ENCODE measurements at regions not wholly inside any gene's neighbourhood (a gene's known extent, or its start where the extent isn't known, plus 50 kb on each side); places are given as distances from the start of the nearest gene placed in this dataset.

DNA sequence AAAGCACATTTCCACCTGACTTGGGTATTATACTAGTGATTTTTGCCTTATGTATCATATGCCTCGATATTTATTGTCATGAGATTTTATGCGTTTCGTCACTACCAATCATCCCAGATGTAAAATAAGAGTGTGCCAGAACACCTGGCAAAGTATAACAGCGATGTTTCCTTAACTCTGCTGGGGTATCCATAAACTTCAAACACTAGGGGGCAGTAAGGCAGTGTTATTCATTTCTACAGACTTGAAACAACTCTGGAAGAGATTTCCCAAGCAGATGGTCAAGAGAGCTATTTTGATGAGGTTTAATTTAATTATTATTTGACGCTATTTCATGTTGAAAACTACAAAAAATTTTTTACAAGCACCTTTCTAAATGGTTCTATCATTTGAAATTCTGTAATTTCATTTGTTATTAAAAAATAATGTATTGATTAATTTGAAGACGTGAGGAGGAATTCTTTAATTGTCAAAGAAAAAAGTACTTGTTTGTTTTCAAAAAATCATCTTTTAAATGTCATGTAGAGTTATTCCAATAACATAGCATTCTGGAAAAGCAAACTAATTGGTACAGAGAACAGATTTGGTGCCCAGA is 388.5 kb upstream of the CTNND2 start:
- Mint-ChIP-seq H3K9me3 (ENCODE audit: unreplicated experiment) (peaks cover 42% of the 10 kb centered on the region), H3K4me1 (ENCODE audit: unreplicated experiment) (no peaks in the 10 kb centered on the region), H3K27ac (ENCODE audit: unreplicated experiment) (no peak overlapping the region), H3K36me3 (ENCODE audit: unreplicated experiment) (peaks cover 4% of the 10 kb centered on the region), H3K27me3 (ENCODE audit: unreplicated experiment) (no peaks in the 10 kb centered on the region), H3K4me3 (ENCODE audit: unreplicated experiment) (no peak overlapping the region)
- TF ChIP-seq, protein P1, sequence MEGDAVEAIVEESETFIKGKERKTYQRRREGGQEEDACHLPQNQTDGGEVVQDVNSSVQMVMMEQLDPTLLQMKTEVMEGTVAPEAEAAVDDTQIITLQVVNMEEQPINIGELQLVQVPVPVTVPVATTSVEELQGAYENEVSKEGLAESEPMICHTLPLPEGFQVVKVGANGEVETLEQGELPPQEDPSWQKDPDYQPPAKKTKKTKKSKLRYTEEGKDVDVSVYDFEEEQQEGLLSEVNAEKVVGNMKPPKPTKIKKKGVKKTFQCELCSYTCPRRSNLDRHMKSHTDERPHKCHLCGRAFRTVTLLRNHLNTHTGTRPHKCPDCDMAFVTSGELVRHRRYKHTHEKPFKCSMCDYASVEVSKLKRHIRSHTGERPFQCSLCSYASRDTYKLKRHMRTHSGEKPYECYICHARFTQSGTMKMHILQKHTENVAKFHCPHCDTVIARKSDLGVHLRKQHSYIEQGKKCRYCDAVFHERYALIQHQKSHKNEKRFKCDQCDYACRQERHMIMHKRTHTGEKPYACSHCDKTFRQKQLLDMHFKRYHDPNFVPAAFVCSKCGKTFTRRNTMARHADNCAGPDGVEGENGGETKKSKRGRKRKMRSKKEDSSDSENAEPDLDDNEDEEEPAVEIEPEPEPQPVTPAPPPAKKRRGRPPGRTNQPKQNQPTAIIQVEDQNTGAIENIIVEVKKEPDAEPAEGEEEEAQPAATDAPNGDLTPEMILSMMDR (IDR thresholded peaks at IDR 0.05) = peak; percentile 42
- DNase-seq (ENCODE audit: extremely low spot score, unreplicated experiment) = no peak

DNA sequence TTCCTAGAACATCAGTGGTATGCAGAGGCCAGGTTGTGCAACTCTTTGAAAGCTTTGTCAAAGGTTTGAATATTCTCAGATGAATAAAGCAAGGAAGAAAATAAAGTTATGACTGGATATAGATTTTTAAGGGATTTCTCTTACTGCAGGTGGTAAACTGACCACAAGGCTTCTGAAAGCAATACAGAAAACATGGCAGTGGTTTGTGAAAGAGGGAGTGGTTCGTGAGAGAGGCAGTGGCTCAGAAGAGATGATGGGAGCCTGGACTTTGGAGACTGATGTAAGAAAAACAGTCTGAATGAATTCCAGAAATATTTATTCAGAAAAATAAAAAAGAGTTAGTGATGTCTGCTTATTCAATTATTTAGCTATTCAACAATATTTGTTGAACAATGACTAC is 380.4 kb upstream of the CTNND2 start:
- TF ChIP-seq, protein P1 (IDR thresholded peaks at IDR 0.05) = no peak
- Mint-ChIP-seq H3K27ac (ENCODE audit: unreplicated experiment) (no peak overlapping the region), H3K36me3 (ENCODE audit: unreplicated experiment) (no peaks in the 10 kb centered on the region), H3K27me3 (ENCODE audit: unreplicated experiment) (peaks cover 2% of the 10 kb centered on the region), H3K9me3 (ENCODE audit: unreplicated experiment) (no peaks in the 10 kb centered on the region), H3K4me3 (ENCODE audit: unreplicated experiment) (no peak overlapping the region), H3K4me1 (ENCODE audit: unreplicated experiment) (no peaks in the 10 kb centered on the region)
- DNase-seq (ENCODE audit: extremely low spot score, unreplicated experiment) = no peak

DNA sequence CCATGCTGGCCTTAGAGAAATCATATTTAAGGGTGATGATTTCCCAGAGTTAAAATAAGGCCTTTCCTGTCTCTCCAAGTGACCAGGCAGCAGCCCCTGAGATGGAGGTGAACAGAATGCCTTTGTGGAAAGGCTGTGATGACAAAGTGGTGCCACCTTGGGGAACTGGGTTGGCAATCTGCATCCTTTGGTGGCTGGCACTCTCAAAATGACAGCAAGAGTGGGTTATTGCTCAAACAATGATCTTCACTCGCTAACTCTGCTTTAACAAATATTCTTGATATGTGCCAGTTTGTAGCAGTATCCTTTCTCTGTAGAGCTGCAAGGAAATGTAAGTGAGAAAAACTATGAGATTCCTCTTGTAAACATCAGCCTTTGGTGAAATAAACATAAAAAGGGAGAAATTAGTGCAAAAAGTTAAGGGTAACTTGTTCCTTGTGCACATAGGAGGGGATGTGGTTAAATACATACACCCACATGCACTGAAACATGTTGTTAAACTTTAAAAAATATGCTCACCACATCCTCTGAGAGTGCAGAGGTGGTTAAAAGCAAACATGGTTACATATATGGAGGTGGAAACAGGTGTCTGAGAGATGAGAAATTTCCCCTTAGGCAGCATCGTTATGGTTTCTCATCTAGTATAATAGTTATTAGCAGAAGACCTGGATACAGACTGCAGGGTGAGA is 373.4 kb upstream of the CTNND2 start:
- H3K36me3 Mint-ChIP-seq (ENCODE audit: unreplicated experiment) = no peaks in the 10 kb centered on the region
- DNase-seq (ENCODE audit: extremely low spot score, unreplicated experiment) = no peak
- TF ChIP-seq, protein P1 (IDR thresholded peaks at IDR 0.05) = no peak
- no peak overlapping the region for H3K4me3 Mint-ChIP-seq (ENCODE audit: unreplicated experiment)
- H3K9me3 Mint-ChIP-seq (ENCODE audit: unreplicated experiment) = no peaks in the 10 kb centered on the region
- no peaks in the 10 kb centered on the region for H3K4me1 Mint-ChIP-seq (ENCODE audit: unreplicated experiment)
- no peak overlapping the region for H3K27ac Mint-ChIP-seq (ENCODE audit: unreplicated experiment)
- H3K27me3 Mint-ChIP-seq (ENCODE audit: unreplicated experiment) = peaks cover 2% of the 10 kb centered on the region

DNA sequence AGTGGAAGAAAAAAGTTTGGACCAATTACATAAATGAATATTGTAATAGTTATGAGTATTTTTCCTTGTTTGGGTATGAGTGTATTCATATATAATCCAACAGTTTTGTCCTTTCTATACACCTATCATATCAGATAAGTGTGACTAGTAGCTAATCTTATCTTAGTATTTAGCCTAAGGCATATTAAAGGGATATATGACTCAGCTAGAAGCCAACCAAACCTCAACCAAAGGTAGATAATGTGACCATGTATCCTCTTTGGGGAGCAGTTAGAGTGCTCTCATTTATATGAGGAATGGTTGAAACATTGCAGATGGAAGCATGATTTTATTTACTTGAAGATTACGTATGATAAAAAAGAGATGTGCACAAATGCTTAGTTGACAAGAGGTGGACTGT is 370.0 kb upstream of the CTNND2 start:
- no peak overlapping the region for H3K27ac Mint-ChIP-seq (ENCODE audit: unreplicated experiment)
- H3K27me3 Mint-ChIP-seq (ENCODE audit: unreplicated experiment) = no peaks in the 10 kb centered on the region
- H3K36me3 Mint-ChIP-seq (ENCODE audit: unreplicated experiment) = no peaks in the 10 kb centered on the region
- H3K4me3 Mint-ChIP-seq (ENCODE audit: unreplicated experiment) = no peak overlapping the region
- H3K9me3 Mint-ChIP-seq (ENCODE audit: unreplicated experiment) = no peaks in the 10 kb centered on the region
- TF ChIP-seq, protein P1 (IDR thresholded peaks at IDR 0.05) = no peak
- no peak for DNase-seq (ENCODE audit: extremely low spot score, unreplicated experiment)
- H3K4me1 Mint-ChIP-seq (ENCODE audit: unreplicated experiment) = no peaks in the 10 kb centered on the region

DNA sequence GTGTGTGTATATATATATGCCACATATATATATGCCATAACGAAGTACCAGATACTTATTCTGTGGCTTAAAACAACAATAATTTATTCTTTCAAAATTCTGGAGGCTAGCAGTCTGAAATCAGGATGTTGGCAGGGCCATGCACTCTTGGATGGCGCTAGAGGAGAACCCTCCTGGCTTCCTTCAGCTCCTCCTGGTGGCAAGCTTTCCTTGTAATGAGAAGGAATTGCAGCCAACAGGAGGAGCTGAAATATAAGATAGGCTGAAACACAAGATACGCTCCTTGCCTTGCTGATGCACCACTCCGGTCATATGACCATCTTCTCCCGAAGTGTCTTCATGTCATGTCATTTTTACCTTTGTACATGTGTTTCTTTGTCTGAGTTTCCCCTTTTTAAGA is 368.1 kb upstream of the CTNND2 start:
- Mint-ChIP-seq H3K27me3 (ENCODE audit: unreplicated experiment) (no peaks in the 10 kb centered on the region), H3K4me3 (ENCODE audit: unreplicated experiment) (no peak overlapping the region), H3K4me1 (ENCODE audit: unreplicated experiment) (no peaks in the 10 kb centered on the region), H3K27ac (ENCODE audit: unreplicated experiment) (no peak overlapping the region), H3K9me3 (ENCODE audit: unreplicated experiment) (no peaks in the 10 kb centered on the region), H3K36me3 (ENCODE audit: unreplicated experiment) (no peaks in the 10 kb centered on the region)
- TF ChIP-seq, protein P1 (IDR thresholded peaks at IDR 0.05) = peak; percentile 25
- DNase-seq (ENCODE audit: extremely low spot score, unreplicated experiment) = no peak
